22Rv1 (cell line): ENCODE measurements at regions not wholly inside any gene's neighbourhood (a gene's known extent, or its start where the extent isn't known, plus 50 kb on each side); places are given as distances from the start of the nearest gene placed in this dataset.
"Not testable (repeated sequence)": the region's sequence is repeated elsewhere in the genome, so short reads cannot be mapped to it uniquely, and the experiment has no call there.

Experiments used
- CTCF ChIP-seq: fragments of 450-650 bp; IDR thresholded peaks from 2 replicates; pipeline ENCODE4 v1.5.1; 2017; ENCODE audit warnings: mild to moderate bottlenecking
- ZFX ChIP-seq: fragments of 450-650 bp; IDR thresholded peaks from 2 replicates; pipeline ENCODE4 v1.6.1; 2017; ENCODE audit warnings: antibody characterized with exemption, borderline replicate concordance

GRCh38 chr7:113600428-113600827 lies 318.4 kb downstream of the PPP1R3A start:
- TF ChIP-seq CTCF, ZFX: not testable (repeated sequence)
